GM12875 (cell line): ENCODE measurements at regions not wholly inside any gene's neighbourhood (a gene's known extent, or its start where the extent isn't known, plus 50 kb on each side); places are given as distances from the start of the nearest gene placed in this dataset.

Experiments used
- H3K4me3 ChIP-seq: one replicate; pipeline ENCODE4 v1.5.1; 2011; ENCODE audit warnings: low read depth, low read length, control low read depth
- CTCF ChIP-seq: IDR thresholded peaks from 2 replicates; pipeline ENCODE4 v1.5.1; 2011; ENCODE audit warnings: low read depth, mild to moderate bottlenecking, control low read depth, inconsistent platforms, low read length, moderate library complexity, borderline replicate concordance; ENCODE audit not compliant: insufficient read depth

GRCh38 chr11:86129740-86130540, 61.1 kb upstream of the PICALM start:
- H3K4me3 ChIP-seq, result no peak overlapping the region
- no peak for TF ChIP-seq CTCF

GRCh38 chr11:86128914-86129313, 60.0 kb upstream of the PICALM start:
- TF ChIP-seq CTCF, result no peak
- no peak overlapping the region for H3K4me3 ChIP-seq

DNA sequence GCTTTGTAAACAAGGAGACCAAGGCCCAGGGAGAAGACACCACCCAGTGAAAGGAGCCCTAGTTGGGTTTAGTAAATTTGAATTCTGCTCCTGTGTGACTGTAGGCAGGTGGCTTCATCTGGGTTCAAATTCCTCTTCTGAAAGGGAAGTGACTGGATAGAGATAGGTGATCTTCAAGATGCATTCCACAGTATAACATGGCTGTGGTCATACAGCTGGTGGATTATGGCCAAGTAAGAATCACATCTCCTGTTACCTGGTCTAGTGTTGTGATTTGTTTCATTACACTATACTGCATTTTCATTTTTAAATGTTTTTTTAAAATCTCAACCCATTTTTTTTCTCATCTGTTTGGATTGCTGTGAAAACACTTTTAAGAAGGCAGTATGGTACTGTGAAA, 58.0 kb upstream of the PICALM start:
- no peak for TF ChIP-seq CTCF
- H3K4me3 ChIP-seq, result no peak overlapping the region

- TF ChIP-seq CTCF, result no peak
- H3K4me3 ChIP-seq, result no peak overlapping the region
These were observed 55.7 kb upstream of the PICALM start for GRCh38 chr11:86124251-86125233.

GRCh38 chr11:86122773-86123172, 53.9 kb upstream of the PICALM start:
- TF ChIP-seq CTCF, result no peak
- H3K4me3 ChIP-seq, result no peak overlapping the region

DNA sequence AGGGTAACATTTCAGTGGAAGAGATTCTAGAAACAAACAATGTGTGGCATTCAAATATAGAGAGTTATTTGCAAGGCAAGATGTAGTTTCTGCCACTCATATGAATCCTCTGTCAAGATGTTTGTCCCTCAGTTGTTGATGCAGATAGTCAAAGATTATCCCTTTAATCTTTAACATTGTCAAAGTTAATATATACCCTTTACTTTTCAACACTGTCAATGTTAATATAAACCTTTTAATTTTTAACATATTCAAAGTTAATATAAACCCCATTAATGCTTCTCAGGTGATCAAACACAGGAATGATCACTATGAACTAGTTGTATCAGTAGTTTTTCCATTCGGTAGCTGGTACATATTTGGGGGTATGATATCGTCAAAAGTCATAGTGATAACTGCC, 51.9 kb upstream of the PICALM start:
- TF ChIP-seq CTCF, result no peak
- no peak overlapping the region for H3K4me3 ChIP-seq
